ENCODE measurements at regions not wholly inside any gene's neighbourhood (a gene's known extent, or its start where the extent isn't known, plus 50 kb on each side); places are given as distances from the start of the nearest gene placed in this dataset.
"Not testable (repeated sequence)": the region's sequence is repeated elsewhere in the genome, so short reads cannot be mapped to it uniquely, and the experiment has no call there.

DNA sequence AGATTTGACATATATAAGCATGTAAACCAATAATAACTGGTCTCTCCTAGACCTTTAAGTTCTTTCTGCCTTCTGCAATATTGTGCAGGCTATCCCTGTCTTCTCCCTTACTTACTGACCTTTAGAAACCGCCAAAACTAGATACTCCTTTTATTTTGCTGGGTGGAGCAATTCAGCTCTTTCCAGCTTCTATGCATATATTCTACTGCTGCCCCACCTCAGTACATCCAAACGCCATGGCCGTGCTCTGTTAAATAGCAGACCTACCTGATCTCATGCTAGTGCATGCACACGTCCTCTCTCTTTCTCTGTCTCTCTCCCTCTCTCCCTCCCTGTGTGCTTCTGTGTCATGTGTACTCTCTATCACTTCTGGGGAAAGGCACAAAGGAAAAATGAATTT is 76.7 kb upstream of the CAPRIN1 start:
- TF ChIP-seq, protein P1, sequence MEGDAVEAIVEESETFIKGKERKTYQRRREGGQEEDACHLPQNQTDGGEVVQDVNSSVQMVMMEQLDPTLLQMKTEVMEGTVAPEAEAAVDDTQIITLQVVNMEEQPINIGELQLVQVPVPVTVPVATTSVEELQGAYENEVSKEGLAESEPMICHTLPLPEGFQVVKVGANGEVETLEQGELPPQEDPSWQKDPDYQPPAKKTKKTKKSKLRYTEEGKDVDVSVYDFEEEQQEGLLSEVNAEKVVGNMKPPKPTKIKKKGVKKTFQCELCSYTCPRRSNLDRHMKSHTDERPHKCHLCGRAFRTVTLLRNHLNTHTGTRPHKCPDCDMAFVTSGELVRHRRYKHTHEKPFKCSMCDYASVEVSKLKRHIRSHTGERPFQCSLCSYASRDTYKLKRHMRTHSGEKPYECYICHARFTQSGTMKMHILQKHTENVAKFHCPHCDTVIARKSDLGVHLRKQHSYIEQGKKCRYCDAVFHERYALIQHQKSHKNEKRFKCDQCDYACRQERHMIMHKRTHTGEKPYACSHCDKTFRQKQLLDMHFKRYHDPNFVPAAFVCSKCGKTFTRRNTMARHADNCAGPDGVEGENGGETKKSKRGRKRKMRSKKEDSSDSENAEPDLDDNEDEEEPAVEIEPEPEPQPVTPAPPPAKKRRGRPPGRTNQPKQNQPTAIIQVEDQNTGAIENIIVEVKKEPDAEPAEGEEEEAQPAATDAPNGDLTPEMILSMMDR (IDR thresholded peaks at IDR 0.05) = no peak
- H3K27ac Mint-ChIP-seq = no peak overlapping the region
- Histone ChIP-seq H3K4me3 (replicated peaks in 1 of 3; ENCODE audit: low read depth in 2 of 3, low read length in 3 of 3) (no peak overlapping the region), H4K20me1 (ENCODE audit: insufficient read depth, low read length) (no peaks in the 10 kb centered on the region), H3K9me3 (replicated peaks in 1 of 2; ENCODE audit: control insufficient read depth in 1 of 2, insufficient read depth in 1 of 2, low read length in 2 of 2) (no peaks in the 10 kb centered on the region), H3K4me2 (replicated peaks; ENCODE audit: extremely low read depth, low read length, poor library complexity, severe bottlenecking) (no peak overlapping the region), H3K9ac (ENCODE audit: insufficient read depth, low read length, poor library complexity, severe bottlenecking) (no peak overlapping the region), H2AFZ (ENCODE audit: insufficient read depth, low read depth, low read length, poor library complexity, severe bottlenecking) (no peak overlapping the region), H3K79me2 (ENCODE audit: insufficient read depth, low read length) (no peaks in the 10 kb centered on the region), H3K36me3 (replicated peaks in 1 of 2; ENCODE audit: control insufficient read depth in 1 of 2, insufficient read depth in 2 of 2, low read length in 2 of 2) (no peaks in the 10 kb centered on the region), H3K27ac (ENCODE audit: low read depth in 1 of 2, low read length in 2 of 2) (no peak overlapping the region), H3K4me1 (ENCODE audit: control insufficient read depth in 1 of 2, insufficient read depth in 2 of 2, low read length in 2 of 2) (peaks cover 7 to 8% of the 10 kb centered on the region in 2 donors), H3K27me3 (ENCODE audit: control insufficient read depth in 2 of 2, insufficient read depth in 2 of 2, low read length in 2 of 2) (no peaks in the 10 kb centered on the region)
- intact Hi-C loops (cut with micrococcal nuclease) = no loop called here
- 100% methylated on average over 3 of the region's 4 CpGs for WGBS (ENCODE audit: insufficient coverage)
- peaks cover 0 to 8% (median 3%) of the 10 kb centered on the region in 3 donors for H3K27me3 Mint-ChIP-seq (ENCODE audit: low read depth in 3 of 3)
- no peak overlapping the region for H3K4me3 Mint-ChIP-seq
- H3K9me3 Mint-ChIP-seq = peaks cover 0 to 3% (median 0%) of the 10 kb centered on the region in 7 donors
- H3K4me1 Mint-ChIP-seq = peaks cover 17% of the 10 kb centered on the region
- DNase-seq = no peak
- H3K36me3 Mint-ChIP-seq = no peaks in the 10 kb centered on the region

DNA sequence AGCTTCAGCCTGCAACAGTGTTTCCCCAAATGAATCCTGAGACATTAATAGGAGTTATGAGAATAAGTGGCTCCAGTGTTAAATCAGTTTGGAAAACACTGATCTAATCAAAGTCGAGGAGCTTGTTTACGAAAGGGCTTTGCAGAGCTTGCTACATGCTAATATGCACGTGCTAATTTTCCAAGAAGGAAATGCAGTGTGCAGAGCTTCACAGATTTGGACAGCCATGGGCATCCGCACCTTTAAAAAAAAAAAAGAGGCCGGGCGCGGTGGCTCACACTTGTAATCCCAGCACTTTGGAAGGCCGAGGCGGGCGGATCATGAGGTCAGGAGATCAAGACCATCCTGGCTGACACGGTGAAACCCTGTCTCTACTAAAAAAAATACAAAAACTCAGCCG is 79.7 kb upstream of the LMO2 start:
- not testable (repeated sequence) for H3K36me3 ChIP-seq (replicated peaks in 1 of 2; ENCODE audit: control insufficient read depth in 1 of 2, insufficient read depth in 2 of 2, low read length in 2 of 2); H3K79me2 ChIP-seq (ENCODE audit: insufficient read depth, low read length); H3K4me1 ChIP-seq (ENCODE audit: control insufficient read depth in 1 of 2, insufficient read depth in 2 of 2, low read length in 2 of 2); H3K9me3 Mint-ChIP-seq; H3K9ac ChIP-seq (ENCODE audit: insufficient read depth, low read length, poor library complexity, severe bottlenecking); H3K4me3 Mint-ChIP-seq; H3K27ac ChIP-seq (ENCODE audit: low read depth in 1 of 2, low read length in 2 of 2); H3K4me3 ChIP-seq (replicated peaks in 1 of 3; ENCODE audit: low read depth in 2 of 3, low read length in 3 of 3); DNase-seq; H3K9me3 ChIP-seq (replicated peaks in 1 of 2; ENCODE audit: control insufficient read depth in 1 of 2, insufficient read depth in 1 of 2, low read length in 2 of 2); H3K4me2 ChIP-seq (replicated peaks; ENCODE audit: extremely low read depth, low read length, poor library complexity, severe bottlenecking); H3K27me3 Mint-ChIP-seq (ENCODE audit: low read depth in 3 of 3); H3K36me3 Mint-ChIP-seq; H4K20me1 ChIP-seq (ENCODE audit: insufficient read depth, low read length); H3K27me3 ChIP-seq (ENCODE audit: control insufficient read depth in 2 of 2, insufficient read depth in 2 of 2, low read length in 2 of 2)
- intact Hi-C loops (cut with micrococcal nuclease) = loop anchor here (2.0 kb wide), 1 partner anchor 113 kb away; no protein-coding TSS in a partner anchor
- WGBS (ENCODE audit: insufficient coverage) = 61% methylated on average over 3 of the region's 12 CpGs
- Mint-ChIP-seq H3K27ac (peak overlapping the region in 1 of 7 donors; percentile 13), H3K4me1 (peaks cover 23% of the 10 kb centered on the region)
- H2AFZ ChIP-seq (ENCODE audit: insufficient read depth, low read depth, low read length, poor library complexity, severe bottlenecking) = peak overlapping the region; percentile 36
